ENCODE measurements at regions not wholly inside any gene's neighbourhood (a gene's known extent, or its start where the extent isn't known, plus 50 kb on each side); places are given as distances from the start of the nearest gene placed in this dataset.

DNA sequence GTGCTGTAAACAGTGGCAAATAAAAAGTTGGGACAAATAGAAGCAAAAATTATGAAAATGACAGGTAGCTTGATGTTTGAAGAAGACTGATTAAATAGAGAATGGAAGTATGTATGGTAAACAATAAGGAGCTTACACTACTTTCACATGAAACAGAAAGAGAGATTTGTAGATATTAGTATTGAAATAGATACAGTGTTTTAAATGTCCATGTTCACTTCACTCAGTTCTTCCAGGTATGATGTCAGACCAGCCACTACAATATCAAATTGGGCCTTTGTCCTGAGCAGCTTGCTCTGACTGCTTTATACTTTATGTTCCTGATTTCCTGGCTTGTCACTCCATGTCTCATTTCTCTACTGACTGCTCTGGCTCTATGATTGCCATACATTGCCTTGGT is 107.5 kb downstream of the CENPW start:
- BruUV-seq (replicated peaks), result no TSS peak
- Histone ChIP-seq H3K9ac (ENCODE audit: low read depth, low read length) (no peak overlapping the region), H4K5ac (ENCODE audit: low read depth, low read length) (no peak overlapping the region), H3K56ac (ENCODE audit: extremely low read depth, insufficient read depth, low read length) (no peak overlapping the region), H3K4me2 (ENCODE audit: low read depth, low read length) (no peak overlapping the region), H3K4ac (ENCODE audit: low read depth, low read length) (no peak overlapping the region), H4K91ac (ENCODE audit: insufficient read depth, low read depth, low read length) (no peak overlapping the region), H4K20me1 (ENCODE audit: insufficient read depth, low read length) (no peaks in the 10 kb centered on the region), H2BK20ac (ENCODE audit: low read depth, low read length) (no peak overlapping the region), H2BK120ac (ENCODE audit: low read depth, low read length) (no peak overlapping the region), H3K79me1 (ENCODE audit: low read depth in 1 of 2, low read length in 2 of 2) (no peaks in the 10 kb centered on the region), H2AFZ (replicated peaks; ENCODE audit: low read length, poor library complexity) (no peak overlapping the region), H3K9me1 (ENCODE audit: insufficient read depth, low read length) (no peaks in the 10 kb centered on the region), H3K27ac (ENCODE audit: insufficient read depth, low read length) (no peak overlapping the region), H4K8ac (ENCODE audit: low read depth in 2 of 2, low read length in 2 of 2) (no peak overlapping the region), H2AK9ac (replicated peaks; ENCODE audit: low read depth, low read length, poor library complexity) (no peak overlapping the region), H3K18ac (ENCODE audit: low read depth, low read length) (no peak overlapping the region), H3K27me3 (ENCODE audit: control insufficient read depth, insufficient read depth, low read length) (no peaks in the 10 kb centered on the region), H3K14ac (replicated peaks; ENCODE audit: low read depth, low read length) (no peak overlapping the region), H3K36me3 (ENCODE audit: control insufficient read depth, insufficient read depth, low read length) (no peaks in the 10 kb centered on the region), H2BK15ac (ENCODE audit: low read depth, low read length) (no peak overlapping the region), H3K4me1 (ENCODE audit: control insufficient read depth, insufficient read depth, low read length) (no peaks in the 10 kb centered on the region), H3K9me3 (ENCODE audit: control insufficient read depth, insufficient read depth, low read length) (no peaks in the 10 kb centered on the region), H2AK5ac (ENCODE audit: low read depth, low read length) (no peak overlapping the region), H2BK5ac (ENCODE audit: low read depth, low read length, poor library complexity, severe bottlenecking) (no peak overlapping the region), H3K4me3 (ENCODE audit: insufficient read depth, low read depth, low read length) (no peak overlapping the region), H3K23ac (ENCODE audit: low read depth, low read length) (no peak overlapping the region)
- CTCF ChIA-PET, result no interaction called here
- no peak for DNase-seq
- no peak for ATAC-seq (ENCODE audit: low read depth)
- in situ Hi-C loops (cut with MboI; ENCODE audit: low sequenced_read_pairs) (no loop called here), dilution Hi-C loops (cut with HindIII; ENCODE audit: low sequenced_read_pairs, unreplicated experiment) (no loop called here), intact Hi-C loops (cut with micrococcal nuclease) (no loop called here)
- POLR2A ChIA-PET (ENCODE audit: unreplicated experiment), result no interaction called here
- TF ChIP-seq MAFK (IDR thresholded peaks at IDR 0.05; ENCODE audit: low read depth, low read length) (no peak), RAD21 (IDR thresholded peaks at IDR 0.05; ENCODE audit: low read length) (no peak)
